IPS-18a (cell line): ENCODE measurements at regions not wholly inside any gene's neighbourhood (a gene's known extent, or its start where the extent isn't known, plus 50 kb on each side); places are given as distances from the start of the nearest gene placed in this dataset.

Source experiments
- H3K27ac ChIP-seq: one replicate; pipeline ENCODE4 v1.5.1; 2013; ENCODE audit warnings: low read length
- H3K27me3 ChIP-seq: one replicate; pipeline ENCODE4 v1.6.1; 2013; ENCODE audit warnings: mild to moderate bottlenecking, low read length; ENCODE audit not compliant: control insufficient read depth, insufficient read depth
- H3K36me3 ChIP-seq: one replicate; pipeline ENCODE4 v1.6.1; 2013; ENCODE audit warnings: low read depth, low read length; ENCODE audit not compliant: control insufficient read depth
- H3K4me1 ChIP-seq: one replicate; pipeline ENCODE4 v1.6.1; 2013; ENCODE audit warnings: low read depth, low read length; ENCODE audit not compliant: control insufficient read depth
- H3K4me3 ChIP-seq: one replicate; pipeline ENCODE4 v1.5.1; 2013; ENCODE audit warnings: low read length
- H3K9ac ChIP-seq: one replicate; pipeline ENCODE4 v1.6.1; 2013; ENCODE audit warnings: mild to moderate bottlenecking, low read length, moderate library complexity
- H3K9me3 ChIP-seq: one replicate; pipeline ENCODE4 v1.6.1; 2013; ENCODE audit warnings: low read depth, low read length; ENCODE audit not compliant: control insufficient read depth

DNA sequence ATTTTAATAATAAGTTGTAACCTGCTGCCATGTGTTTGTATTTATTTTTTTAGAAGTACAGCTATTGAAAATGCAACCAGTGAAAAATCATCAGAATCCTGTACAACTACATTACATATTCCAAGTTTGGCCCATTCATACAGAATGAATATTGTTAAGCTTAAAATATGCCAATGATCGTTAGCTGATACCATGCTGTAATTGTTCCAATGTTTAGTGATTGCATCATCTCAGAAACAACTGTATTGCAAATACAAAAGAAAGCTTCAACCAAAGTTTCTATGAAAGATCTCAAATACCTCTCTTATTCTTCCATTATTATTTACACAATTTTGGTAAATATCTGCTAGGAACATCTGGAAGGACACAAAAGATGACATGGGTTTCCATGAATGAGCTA is 51.6 kb upstream of the ALCAM start:
- no peak overlapping the region for H3K4me3 ChIP-seq
- H3K27ac ChIP-seq, result no peak overlapping the region
- no peaks in the 10 kb centered on the region for H3K9me3 ChIP-seq
- no peak overlapping the region for H3K9ac ChIP-seq
- H3K27me3 ChIP-seq, result no peaks in the 10 kb centered on the region
- no peaks in the 10 kb centered on the region for H3K4me1 ChIP-seq
- no peaks in the 10 kb centered on the region for H3K36me3 ChIP-seq

DNA sequence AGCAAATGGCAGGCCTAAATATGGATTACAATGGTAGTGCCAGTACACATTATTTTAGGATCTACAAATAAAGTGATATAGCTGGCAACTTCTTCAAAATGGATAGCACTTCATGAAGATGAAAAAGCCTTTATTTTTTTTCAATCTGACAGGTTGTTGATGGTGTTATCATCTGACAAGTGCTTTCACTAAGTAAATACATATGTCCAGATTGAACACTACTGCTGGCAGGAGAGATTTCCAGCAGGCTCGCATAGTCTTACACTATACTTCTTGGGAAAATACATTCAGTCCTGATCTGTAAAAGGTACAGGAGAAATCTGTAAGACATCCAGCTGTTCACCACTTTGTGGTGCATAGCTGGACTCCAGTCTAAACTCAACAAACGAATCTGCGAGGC is 50.9 kb upstream of the ALCAM start:
- Histone ChIP-seq H3K36me3 (no peaks in the 10 kb centered on the region), H3K4me3 (no peak overlapping the region)

DNA sequence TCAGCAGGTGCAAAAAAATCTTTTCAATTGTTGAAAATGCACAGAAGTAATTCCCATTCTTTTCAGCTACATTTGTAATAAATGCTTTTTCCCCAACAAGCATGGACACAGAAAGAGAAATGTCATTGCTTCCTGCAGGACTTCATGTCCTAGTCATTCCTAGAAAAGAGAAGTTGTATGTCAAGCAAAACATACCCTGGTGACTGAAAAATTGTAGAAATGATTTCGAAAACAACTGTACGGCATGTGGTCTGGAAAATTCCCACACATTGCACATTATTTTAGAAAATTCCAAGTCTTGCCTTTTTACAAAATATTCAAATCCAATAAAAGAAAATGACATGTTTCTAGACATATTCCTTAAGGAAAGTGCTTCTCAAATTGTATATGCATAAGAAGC is 50.4 kb upstream of the ALCAM start:
- H3K9ac ChIP-seq, result no peak overlapping the region
- no peaks in the 10 kb centered on the region for H3K9me3 ChIP-seq
- no peaks in the 10 kb centered on the region for H3K27me3 ChIP-seq
- no peaks in the 10 kb centered on the region for H3K4me1 ChIP-seq
- no peak overlapping the region for H3K27ac ChIP-seq
- no peaks in the 10 kb centered on the region for H3K36me3 ChIP-seq
- H3K4me3 ChIP-seq, result no peak overlapping the region

More for the DNA sequence above, 50.9 kb upstream of the ALCAM start:
- no peaks in the 10 kb centered on the region for H3K4me1 ChIP-seq
- no peak overlapping the region for H3K27ac ChIP-seq
- no peaks in the 10 kb centered on the region for H3K27me3 ChIP-seq
- no peaks in the 10 kb centered on the region for H3K9me3 ChIP-seq
- H3K9ac ChIP-seq, result no peak overlapping the region
